HG03039 (cell line): ENCODE measurements at regions not wholly inside any gene's neighbourhood (a gene's known extent, or its start where the extent isn't known, plus 50 kb on each side); places are given as distances from the start of the nearest gene placed in this dataset.
"Not testable (repeated sequence)": the region's sequence is repeated elsewhere in the genome, so short reads cannot be mapped to it uniquely, and the experiment has no call there.

Source experiments
- ATAC-seq: cut with Tn5 transposase; IDR thresholded peaks from one replicate; pipeline ENCODE4 v1.9.1; 2021; ENCODE audit warnings: mild to moderate bottlenecking, moderate library complexity; ENCODE audit not compliant: unreplicated experiment

GRCh38 chr1:194369622-194370021 lies 1183.2 kb upstream of the B3GALT2 start:
- no peak for ATAC-seq

- ATAC-seq = no peak
Observed at GRCh38 chr1:194369060-194369459, 1182.6 kb upstream of the B3GALT2 start.

- ATAC-seq = no peak
Observed at GRCh38 chr1:194367121-194367520, 1180.7 kb upstream of the B3GALT2 start.

GRCh38 chr1:194366705-194367104 lies 1180.3 kb upstream of the B3GALT2 start:
- ATAC-seq = no peak

GRCh38 chr1:194362327-194362726 lies 1175.9 kb upstream of the B3GALT2 start:
- no peak for ATAC-seq

- no peak for ATAC-seq
Observed at GRCh38 chr1:194361374-194362131, 1175.1 kb upstream of the B3GALT2 start.

- no peak for ATAC-seq
Observed at GRCh38 chr1:194358208-194358581, 1171.8 kb upstream of the B3GALT2 start.

- not testable (repeated sequence) for ATAC-seq
Observed at GRCh38 chr1:194357573-194358207, 1171.3 kb upstream of the B3GALT2 start.

GRCh38 chr1:194355488-194356106 lies 1169.2 kb upstream of the B3GALT2 start:
- no peak for ATAC-seq

GRCh38 chr1:194353121-194353520 lies 1166.7 kb upstream of the B3GALT2 start:
- ATAC-seq = no peak

- ATAC-seq = no peak
Observed at GRCh38 chr1:194347200-194347599, 1160.8 kb upstream of the B3GALT2 start.

- no peak for ATAC-seq
Observed at GRCh38 chr1:194342484-194343262, 1156.3 kb upstream of the B3GALT2 start.

GRCh38 chr1:194341587-194341986 lies 1155.2 kb upstream of the B3GALT2 start:
- no peak for ATAC-seq

- no peak for ATAC-seq
Observed at GRCh38 chr1:194339471-194339870, 1153.1 kb upstream of the B3GALT2 start.

GRCh38 chr1:194338241-194338948 lies 1152.0 kb upstream of the B3GALT2 start:
- ATAC-seq = no peak

- no peak for ATAC-seq
Observed at GRCh38 chr1:194333240-194333639, 1146.8 kb upstream of the B3GALT2 start.

GRCh38 chr1:194331758-194332157 lies 1145.3 kb upstream of the B3GALT2 start:
- no peak for ATAC-seq

GRCh38 chr1:194322751-194323150 lies 1136.3 kb upstream of the B3GALT2 start:
- ATAC-seq = no peak

- ATAC-seq = no peak
Observed at GRCh38 chr1:194318790-194319280, 1132.4 kb upstream of the B3GALT2 start.

GRCh38 chr1:194309697-194310096 lies 1123.3 kb upstream of the B3GALT2 start:
- ATAC-seq = no peak

GRCh38 chr1:194309269-194309668 lies 1122.9 kb upstream of the B3GALT2 start:
- no peak for ATAC-seq
